ENCODE measurements at regions not wholly inside any gene's neighbourhood (a gene's known extent, or its start where the extent isn't known, plus 50 kb on each side); places are given as distances from the start of the nearest gene placed in this dataset.

GRCh38 chr4:4808086-4808485 is 51.4 kb upstream of the MSX1 start:
- DNase-seq (ENCODE audit: low spot score) = no peak

GRCh38 chr4:4805887-4806286 is 53.6 kb upstream of the MSX1 start:
- no peak for DNase-seq (ENCODE audit: low spot score)

GRCh38 chr4:4803912-4804296 is 55.6 kb upstream of the MSX1 start:
- no peak for DNase-seq (ENCODE audit: low spot score)

GRCh38 chr4:4803216-4803911 is 56.1 kb upstream of the MSX1 start:
- DNase-seq (ENCODE audit: low spot score) = no peak

GRCh38 chr4:4800646-4801408 is 58.6 kb upstream of the MSX1 start:
- no peak for DNase-seq (ENCODE audit: low spot score)

- no peak for DNase-seq (ENCODE audit: low spot score)
Measured at GRCh38 chr4:4794421-4794820, 65.0 kb upstream of the MSX1 start.

- no peak for DNase-seq (ENCODE audit: low spot score)
Measured at GRCh38 chr4:4792466-4792865, 67.0 kb upstream of the MSX1 start.

- no peak for DNase-seq (ENCODE audit: low spot score)
Measured at GRCh38 chr4:4791299-4792111, 68.0 kb upstream of the MSX1 start.

GRCh38 chr4:4789462-4789861 is 70.0 kb upstream of the MSX1 start:
- DNase-seq (ENCODE audit: low spot score) = no peak

- DNase-seq (ENCODE audit: low spot score) = no peak
Measured at GRCh38 chr4:4788573-4788972, 70.9 kb upstream of the MSX1 start.

GRCh38 chr4:4787421-4787820 is 72.0 kb upstream of the MSX1 start:
- no peak for DNase-seq (ENCODE audit: low spot score)

GRCh38 chr4:4784379-4784778 is 75.1 kb upstream of the MSX1 start:
- DNase-seq (ENCODE audit: low spot score) = no peak

GRCh38 chr4:4783847-4784246 is 75.6 kb upstream of the MSX1 start:
- no peak for DNase-seq (ENCODE audit: low spot score)

GRCh38 chr4:4782969-4783368 is 76.5 kb upstream of the MSX1 start:
- no peak for DNase-seq (ENCODE audit: low spot score)

- no peak for DNase-seq (ENCODE audit: low spot score)
Measured at GRCh38 chr4:4781936-4782707, 77.3 kb upstream of the MSX1 start.

- DNase-seq (ENCODE audit: low spot score) = no peak
Measured at GRCh38 chr4:4780729-4781244, 78.7 kb upstream of the MSX1 start.

- DNase-seq (ENCODE audit: low spot score) = no peak
Measured at GRCh38 chr4:4779486-4779885, 80.0 kb upstream of the MSX1 start.

GRCh38 chr4:4779054-4779453 is 80.4 kb upstream of the MSX1 start:
- DNase-seq (ENCODE audit: low spot score) = no peak

GRCh38 chr4:4778554-4778953 is 80.9 kb upstream of the MSX1 start:
- DNase-seq (ENCODE audit: low spot score) = no peak

GRCh38 chr4:4776934-4777333 is 82.5 kb upstream of the MSX1 start:
- DNase-seq (ENCODE audit: low spot score) = no peak

GRCh38 chr4:4776335-4776734 is 83.1 kb upstream of the MSX1 start:
- DNase-seq (ENCODE audit: low spot score) = no peak

GRCh38 chr4:4775493-4776004 is 83.9 kb upstream of the MSX1 start:
- DNase-seq (ENCODE audit: low spot score) = no peak

Data from germinal center (tissue), 1 donor.